ENCODE measurements at regions not wholly inside any gene's neighbourhood (a gene's known extent, or its start where the extent isn't known, plus 50 kb on each side); places are given as distances from the start of the nearest gene placed in this dataset.

DNA sequence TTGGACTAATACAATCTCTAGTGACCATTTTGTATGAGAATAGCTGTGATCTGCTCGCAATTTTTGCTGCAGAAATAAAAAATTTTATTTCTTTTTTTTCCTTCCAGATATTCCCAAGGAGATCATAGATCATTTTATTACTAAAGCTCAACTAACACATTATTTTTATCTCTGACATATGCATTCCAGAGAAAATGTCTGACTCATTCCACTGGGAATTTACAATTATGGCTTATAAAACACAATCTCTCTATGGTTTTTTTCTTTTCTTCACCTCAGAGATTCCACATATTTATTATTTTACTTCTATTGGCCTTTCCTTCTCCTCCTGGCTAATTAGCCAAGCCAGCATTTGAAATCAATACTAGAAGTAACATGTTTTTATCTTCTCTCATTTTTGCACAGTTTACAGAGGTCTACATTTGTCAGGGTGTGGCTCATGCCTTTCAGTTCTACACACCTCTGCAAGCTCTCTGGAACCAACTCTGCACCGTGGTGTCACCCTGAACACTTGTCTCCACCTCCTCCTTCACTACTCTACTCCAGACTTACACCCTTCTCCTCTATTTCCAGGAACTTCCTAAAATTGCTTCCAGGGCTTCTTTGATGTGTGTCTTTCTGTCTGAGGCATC, 59.8 kb upstream of the GPM6A start:
- Histone ChIP-seq H3K4me3 (ENCODE audit: low read depth, low read length) (no peak overlapping the region), H3K36me3 (replicated peaks) (no peaks in the 10 kb centered on the region), H3K27ac (no peak overlapping the region), H3K27me3 (replicated peaks) (no peaks in the 10 kb centered on the region)
- in situ Hi-C loops (cut with HindIII; ENCODE audit: low pct_ligation_motif_present, low sequenced_read_pairs), result no loop called here
- no peak for DNase-seq
- TF ChIP-seq, protein P1, sequence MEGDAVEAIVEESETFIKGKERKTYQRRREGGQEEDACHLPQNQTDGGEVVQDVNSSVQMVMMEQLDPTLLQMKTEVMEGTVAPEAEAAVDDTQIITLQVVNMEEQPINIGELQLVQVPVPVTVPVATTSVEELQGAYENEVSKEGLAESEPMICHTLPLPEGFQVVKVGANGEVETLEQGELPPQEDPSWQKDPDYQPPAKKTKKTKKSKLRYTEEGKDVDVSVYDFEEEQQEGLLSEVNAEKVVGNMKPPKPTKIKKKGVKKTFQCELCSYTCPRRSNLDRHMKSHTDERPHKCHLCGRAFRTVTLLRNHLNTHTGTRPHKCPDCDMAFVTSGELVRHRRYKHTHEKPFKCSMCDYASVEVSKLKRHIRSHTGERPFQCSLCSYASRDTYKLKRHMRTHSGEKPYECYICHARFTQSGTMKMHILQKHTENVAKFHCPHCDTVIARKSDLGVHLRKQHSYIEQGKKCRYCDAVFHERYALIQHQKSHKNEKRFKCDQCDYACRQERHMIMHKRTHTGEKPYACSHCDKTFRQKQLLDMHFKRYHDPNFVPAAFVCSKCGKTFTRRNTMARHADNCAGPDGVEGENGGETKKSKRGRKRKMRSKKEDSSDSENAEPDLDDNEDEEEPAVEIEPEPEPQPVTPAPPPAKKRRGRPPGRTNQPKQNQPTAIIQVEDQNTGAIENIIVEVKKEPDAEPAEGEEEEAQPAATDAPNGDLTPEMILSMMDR (IDR thresholded peaks at IDR 0.05; ENCODE audit: low read depth, low read length, missing control alignments), result no peak

DNA sequence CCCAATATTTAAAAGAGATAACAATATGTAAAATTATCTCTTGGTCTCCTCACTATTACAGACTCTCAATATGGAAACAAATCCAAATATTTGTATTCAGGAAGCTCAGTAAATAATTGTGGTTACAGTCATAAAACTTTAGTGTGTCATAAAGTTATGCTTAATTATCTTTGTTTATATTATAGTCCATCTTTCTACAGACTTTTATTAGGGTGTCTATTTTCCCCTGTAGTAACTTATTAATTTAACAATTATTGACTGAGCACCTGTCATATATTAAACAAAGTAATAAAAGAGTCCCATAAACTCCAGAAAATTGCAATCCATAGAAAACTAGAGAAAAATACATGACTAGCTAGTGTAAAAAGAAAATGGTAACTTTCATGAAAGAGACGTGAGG, 61.6 kb upstream of the GPM6A start:
- DNase-seq, result no peak

DNA sequence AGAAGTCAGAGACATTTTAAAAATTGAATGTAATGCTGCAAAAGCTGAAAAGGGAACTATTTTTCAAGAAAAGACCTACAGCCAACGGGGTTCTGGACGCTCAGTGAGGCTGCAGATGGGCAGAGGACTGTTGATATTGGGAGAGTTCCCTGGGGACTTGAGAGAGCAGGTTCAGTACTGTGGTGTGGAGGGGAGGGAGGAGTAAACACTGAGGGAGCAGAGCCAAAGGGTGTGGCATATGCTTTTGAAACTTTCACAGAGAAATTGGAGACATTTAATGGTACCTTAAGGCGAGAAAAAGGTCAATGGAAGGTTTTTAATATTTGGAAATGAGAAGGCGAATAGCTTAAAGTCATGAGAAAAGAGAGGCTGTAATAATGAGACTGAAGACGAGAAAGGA, 62.2 kb upstream of the GPM6A start:
- in situ Hi-C loops (cut with HindIII; ENCODE audit: low pct_ligation_motif_present, low sequenced_read_pairs), result no loop called here
- TF ChIP-seq, protein P1 (IDR thresholded peaks at IDR 0.05; ENCODE audit: low read depth, low read length, missing control alignments), result no peak

More for the DNA sequence above, 61.6 kb upstream of the GPM6A start:
- no peak overlapping the region for H3K4me3 ChIP-seq (ENCODE audit: low read depth, low read length)
- no peak overlapping the region for H3K27ac ChIP-seq
- TF ChIP-seq, protein P1 (IDR thresholded peaks at IDR 0.05; ENCODE audit: low read depth, low read length, missing control alignments), result no peak
- H3K27me3 ChIP-seq (replicated peaks), result no peaks in the 10 kb centered on the region
- H3K36me3 ChIP-seq (replicated peaks), result no peaks in the 10 kb centered on the region
- in situ Hi-C loops (cut with HindIII; ENCODE audit: low pct_ligation_motif_present, low sequenced_read_pairs), result no loop called here

DNA sequence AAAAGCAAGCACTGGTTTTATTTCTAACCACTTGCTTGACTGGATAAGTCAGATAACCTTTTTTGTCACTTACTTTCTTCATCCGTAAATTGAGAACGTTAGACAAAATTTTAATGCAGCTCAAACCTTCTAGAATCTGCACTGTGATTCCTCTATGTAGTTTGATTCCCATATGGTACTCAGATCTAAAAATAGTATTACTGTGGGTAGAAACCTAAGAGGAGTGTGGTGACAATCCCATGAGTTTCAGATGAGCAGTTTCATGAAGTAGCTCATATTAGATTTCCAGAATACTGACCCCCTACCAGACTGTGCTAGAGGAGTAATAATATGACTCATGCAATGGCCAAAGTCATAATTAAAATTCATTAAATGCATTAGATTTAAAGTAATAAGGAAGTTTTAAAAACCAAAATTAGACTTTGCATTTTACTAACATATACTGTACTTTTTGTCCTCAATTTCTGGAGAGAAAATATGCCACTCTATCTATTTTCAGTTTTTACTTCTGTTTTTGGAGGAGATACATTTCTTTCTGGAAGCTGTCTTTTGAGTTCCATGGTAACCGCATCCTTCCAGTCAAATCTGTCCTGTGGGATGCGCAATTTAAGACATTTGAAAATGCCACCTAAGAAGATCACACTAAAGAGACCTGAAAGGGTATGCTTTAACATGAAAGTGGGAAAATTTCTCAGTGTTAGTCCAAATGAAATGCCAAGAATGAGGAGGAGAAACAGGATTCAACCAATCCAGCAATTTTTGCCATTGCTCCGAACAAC, 64.1 kb upstream of the GPM6A start:
- H3K27me3 ChIP-seq (replicated peaks), result no peaks in the 10 kb centered on the region
- no peak for DNase-seq
- in situ Hi-C loops (cut with HindIII; ENCODE audit: low pct_ligation_motif_present, low sequenced_read_pairs), result no loop called here
- H3K4me3 ChIP-seq (ENCODE audit: low read depth, low read length), result no peak overlapping the region
- TF ChIP-seq, protein P1 (IDR thresholded peaks at IDR 0.05; ENCODE audit: low read depth, low read length, missing control alignments), result no peak
- H3K27ac ChIP-seq, result no peak overlapping the region
- H3K36me3 ChIP-seq (replicated peaks), result no peaks in the 10 kb centered on the region

More for the DNA sequence above, 62.2 kb upstream of the GPM6A start:
- Histone ChIP-seq H3K27me3 (replicated peaks) (no peaks in the 10 kb centered on the region), H3K27ac (no peak overlapping the region), H3K36me3 (replicated peaks) (no peaks in the 10 kb centered on the region), H3K4me3 (ENCODE audit: low read depth, low read length) (no peak overlapping the region)
- DNase-seq, result no peak

DNA sequence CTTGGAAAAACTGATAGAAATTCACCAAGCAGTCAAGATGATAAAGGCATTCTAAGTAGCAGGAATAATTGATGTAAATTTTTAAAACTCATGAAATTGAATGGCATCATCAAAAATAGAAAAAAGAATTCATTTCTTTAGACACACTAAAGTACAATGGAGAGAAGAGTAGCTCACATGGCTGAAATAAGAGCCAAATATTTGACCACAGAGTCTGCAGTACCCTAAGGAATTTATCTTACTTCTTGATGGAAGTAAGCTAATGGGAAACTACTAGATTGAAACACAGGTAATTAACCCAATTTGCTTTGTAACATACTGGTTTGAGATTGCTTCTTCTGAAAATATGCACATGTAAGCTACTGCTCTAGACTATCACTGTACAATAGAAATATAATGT, 70.8 kb upstream of the GPM6A start:
- in situ Hi-C loops (cut with HindIII; ENCODE audit: low pct_ligation_motif_present, low sequenced_read_pairs), result no loop called here
- Histone ChIP-seq H3K27me3 (replicated peaks) (no peaks in the 10 kb centered on the region), H3K4me3 (ENCODE audit: low read depth, low read length) (no peak overlapping the region), H3K27ac (no peak overlapping the region), H3K36me3 (replicated peaks) (no peaks in the 10 kb centered on the region)
- TF ChIP-seq, protein P1 (IDR thresholded peaks at IDR 0.05; ENCODE audit: low read depth, low read length, missing control alignments), result no peak
- no peak for DNase-seq
